Non-pigmented ciliary epithelial cell (primary cell): ENCODE measurements at regions not wholly inside any gene's neighbourhood (a gene's known extent, or its start where the extent isn't known, plus 50 kb on each side); places are given as distances from the start of the nearest gene placed in this dataset.
"Not testable (repeated sequence)": the region's sequence is repeated elsewhere in the genome, so short reads cannot be mapped to it uniquely, and the experiment has no call there.

ENCODE experiments used
- DNase-seq: peaks from one replicate; pipeline ENCODE4 v3.0.0-alpha.2; 2010; ENCODE audit warnings: low read depth

GRCh38 chr11:25766332-25767015 lies 565.5 kb upstream of the ANO3 start:
- no peak for DNase-seq

DNA sequence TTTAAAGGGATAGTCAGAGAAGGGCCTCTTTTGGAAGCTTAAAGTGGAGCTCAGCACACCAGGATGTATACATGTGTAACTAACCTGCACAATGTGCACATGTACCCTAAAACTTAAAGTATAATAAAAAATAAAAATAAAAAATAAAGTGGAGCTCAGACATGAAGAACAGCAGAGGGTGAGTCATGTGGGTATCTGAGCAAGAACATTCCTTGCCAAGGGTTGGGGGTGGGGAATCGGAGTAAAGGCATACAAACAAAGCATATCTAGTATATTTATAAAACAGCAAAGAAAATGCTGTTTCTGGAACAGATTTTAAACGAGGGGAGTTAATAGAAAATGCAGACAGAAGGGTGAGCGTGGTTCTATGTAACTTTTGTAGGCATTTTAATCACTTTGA lies 562.6 kb upstream of the ANO3 start:
- no peak for DNase-seq

DNA sequence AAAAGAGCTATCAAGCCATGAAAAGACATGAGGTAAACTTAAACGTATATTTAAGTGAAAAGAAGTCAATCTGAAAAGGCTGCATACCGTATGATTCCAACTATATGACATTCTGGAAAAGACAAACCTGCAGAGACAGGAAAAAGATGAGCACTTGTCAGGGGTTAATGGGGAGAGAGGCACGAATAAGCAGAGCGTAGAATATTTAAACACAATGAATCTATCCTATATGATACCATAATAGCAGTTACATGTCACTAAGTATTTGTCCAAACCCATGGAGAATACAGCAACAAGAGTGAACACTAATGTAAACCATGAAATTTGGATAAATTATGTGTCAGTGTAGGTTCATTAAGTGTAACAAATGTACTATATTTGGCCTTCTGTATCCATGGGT lies 560.3 kb upstream of the ANO3 start:
- DNase-seq, result no peak

DNA sequence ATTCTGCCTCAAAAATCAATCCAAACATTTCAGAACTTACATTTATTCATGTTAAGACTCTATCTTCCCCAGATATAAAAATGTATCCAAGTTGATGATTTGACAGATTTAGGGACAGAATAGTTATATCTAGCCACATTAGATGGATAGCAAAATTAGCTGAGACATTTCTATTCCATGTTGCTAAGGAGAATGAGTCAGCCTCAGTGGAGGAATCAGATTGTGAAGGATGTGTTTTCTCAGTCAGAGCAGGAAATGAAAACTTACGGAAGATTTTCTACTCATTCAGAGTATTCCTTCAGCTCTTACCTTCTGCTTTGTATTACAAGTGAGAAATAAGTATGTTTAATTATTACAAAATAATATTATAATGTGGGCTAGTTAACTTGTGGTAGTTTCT lies 556.3 kb upstream of the ANO3 start:
- DNase-seq, result no peak

DNA sequence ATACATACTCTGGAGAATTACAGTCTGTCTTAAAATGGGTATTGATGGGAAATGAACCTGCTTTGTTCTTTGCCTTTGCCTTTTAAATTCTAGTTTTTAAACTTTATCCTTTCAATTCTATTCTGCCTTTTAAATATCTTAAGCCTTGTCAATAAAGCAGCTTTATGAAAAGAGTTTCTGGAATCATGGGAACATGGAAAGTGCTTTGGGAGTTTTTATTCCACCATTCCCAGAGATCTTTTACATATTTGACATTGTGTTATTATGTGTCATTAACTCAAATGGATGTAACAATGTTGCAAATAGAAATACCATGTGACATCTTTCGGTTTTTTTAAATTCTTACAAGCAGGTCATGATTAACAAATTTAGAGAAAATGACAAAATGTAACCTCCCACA lies 555.7 kb upstream of the ANO3 start:
- DNase-seq, result no peak

DNA sequence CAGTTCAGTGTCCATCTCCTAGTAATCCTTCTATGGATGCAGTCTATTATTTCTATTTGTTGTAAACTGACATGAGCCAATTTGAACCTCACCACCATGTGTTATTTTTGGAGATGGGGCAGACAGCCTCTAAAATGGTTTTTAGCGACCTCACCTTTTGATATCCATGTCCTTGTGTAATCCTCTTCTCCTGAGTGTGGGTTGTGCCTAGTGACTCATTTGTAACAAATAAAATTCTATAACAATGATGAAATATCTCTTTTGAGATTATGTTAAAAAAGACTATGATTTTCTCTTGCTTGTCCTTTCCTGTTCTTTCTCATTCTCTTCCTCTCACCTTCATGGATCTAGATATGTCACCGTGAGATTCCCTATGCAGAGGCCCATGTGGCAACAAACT lies 554.6 kb upstream of the ANO3 start:
- no peak for DNase-seq

DNA sequence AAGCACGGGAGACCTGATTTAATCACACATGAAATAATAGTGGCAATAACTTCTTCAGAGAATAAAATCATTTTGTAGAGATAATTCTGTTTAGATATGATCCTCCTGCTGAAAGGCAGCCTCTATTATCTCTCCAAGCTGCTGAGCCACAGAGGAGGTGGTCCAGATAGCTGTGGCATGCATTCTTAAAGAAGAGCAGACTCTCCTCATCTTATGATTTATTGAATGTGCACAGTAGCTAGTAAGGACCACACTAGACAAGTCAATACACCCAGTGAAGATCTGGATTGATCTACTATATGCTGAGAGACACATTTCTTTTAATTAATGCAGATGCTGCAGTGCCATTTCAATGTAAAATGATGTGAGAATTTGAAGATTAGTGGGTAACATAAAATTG lies 552.9 kb upstream of the ANO3 start:
- no peak for DNase-seq

DNA sequence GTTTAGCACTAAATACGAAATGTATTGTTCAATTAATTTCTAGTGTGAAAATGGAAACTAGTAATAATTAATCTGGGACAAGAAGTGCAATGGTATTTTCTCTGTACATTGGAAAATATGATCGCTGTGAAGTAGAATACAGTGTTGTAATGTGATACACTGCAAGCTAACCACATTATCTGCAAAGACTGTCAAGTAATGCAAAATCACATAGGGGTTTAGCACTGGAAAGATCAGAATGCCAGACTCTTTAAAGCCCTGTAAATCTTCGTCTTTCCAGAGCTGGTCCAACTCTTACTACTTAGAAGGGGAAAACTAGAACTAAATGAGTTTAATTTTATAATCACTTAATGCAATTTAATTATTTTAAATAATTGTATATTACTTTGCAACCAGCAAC lies 544.5 kb upstream of the ANO3 start:
- no peak for DNase-seq

GRCh38 chr11:25790396-25790795 lies 541.5 kb upstream of the ANO3 start:
- no peak for DNase-seq

DNA sequence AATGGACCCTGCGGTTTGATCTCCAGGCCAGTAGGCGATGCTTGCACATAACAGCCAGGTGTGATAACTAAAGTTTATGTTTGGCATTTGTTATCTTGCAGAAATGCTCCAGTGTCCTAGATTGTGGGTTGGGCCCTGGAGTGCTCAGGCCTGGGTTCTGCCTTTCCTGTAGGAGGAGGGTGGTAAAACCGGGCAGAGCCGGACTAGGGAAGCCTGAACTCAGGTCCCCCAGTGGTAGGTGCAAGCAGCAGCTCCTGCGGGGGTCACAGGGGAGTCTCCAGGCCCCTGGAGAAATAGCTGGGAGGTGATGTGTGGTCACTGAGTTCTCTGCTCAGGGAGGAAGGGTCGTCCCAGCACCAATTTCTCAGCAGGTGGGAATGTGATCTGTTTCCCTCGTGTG lies 538.3 kb upstream of the ANO3 start:
- no peak for DNase-seq

DNA sequence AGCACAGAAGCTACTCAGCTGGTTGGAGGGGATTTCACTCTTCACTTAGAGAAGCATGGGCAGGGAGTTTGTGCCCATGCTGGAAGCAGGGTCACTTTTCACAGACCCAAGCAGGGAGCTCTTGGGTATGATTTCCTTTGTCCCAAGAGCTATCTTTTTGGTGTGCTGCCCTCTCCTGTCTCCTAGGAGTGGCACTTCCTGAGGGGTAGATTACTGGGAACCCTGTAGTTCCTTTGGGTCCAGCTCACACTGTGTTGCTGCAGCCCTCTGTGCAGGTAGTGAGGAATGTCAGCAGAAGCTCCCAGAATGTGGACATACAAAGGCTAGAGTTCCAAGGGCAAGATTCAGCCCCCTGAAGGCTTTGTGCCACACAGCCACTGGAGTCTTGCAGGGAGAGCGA lies 537.1 kb upstream of the ANO3 start:
- DNase-seq, result no peak

- DNase-seq, result no peak
These were observed 515.5 kb upstream of the ANO3 start for GRCh38 chr11:25816411-25816810.

DNA sequence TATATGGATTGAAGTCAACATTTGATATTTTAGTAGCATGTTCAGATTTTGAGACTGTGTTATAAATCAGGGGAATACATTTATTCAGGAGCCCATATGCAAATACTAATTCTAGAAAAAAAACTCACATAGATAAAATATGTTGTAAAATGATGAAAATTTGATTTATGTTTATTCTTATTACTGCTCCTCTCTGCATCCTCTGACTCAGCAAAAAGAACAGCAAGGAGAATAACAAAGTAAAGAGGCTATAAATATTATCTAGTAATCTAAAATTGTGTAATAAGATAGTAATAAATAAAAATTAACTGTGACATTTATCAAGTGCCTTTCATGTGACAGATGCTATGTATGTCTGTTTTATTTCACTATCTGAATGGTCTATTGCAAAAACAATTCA lies 507.2 kb upstream of the ANO3 start:
- DNase-seq, result no peak

GRCh38 chr11:25831485-25831884 lies 500.4 kb upstream of the ANO3 start:
- not testable (repeated sequence) for DNase-seq

GRCh38 chr11:25838918-25839625 lies 492.9 kb upstream of the ANO3 start:
- no peak for DNase-seq

GRCh38 chr11:25844811-25845210 lies 487.1 kb upstream of the ANO3 start:
- DNase-seq, result no peak

- no peak for DNase-seq
These were observed 476.0 kb upstream of the ANO3 start for GRCh38 chr11:25855916-25856315.

GRCh38 chr11:25859776-25860175 lies 472.2 kb upstream of the ANO3 start:
- DNase-seq, result no peak

DNA sequence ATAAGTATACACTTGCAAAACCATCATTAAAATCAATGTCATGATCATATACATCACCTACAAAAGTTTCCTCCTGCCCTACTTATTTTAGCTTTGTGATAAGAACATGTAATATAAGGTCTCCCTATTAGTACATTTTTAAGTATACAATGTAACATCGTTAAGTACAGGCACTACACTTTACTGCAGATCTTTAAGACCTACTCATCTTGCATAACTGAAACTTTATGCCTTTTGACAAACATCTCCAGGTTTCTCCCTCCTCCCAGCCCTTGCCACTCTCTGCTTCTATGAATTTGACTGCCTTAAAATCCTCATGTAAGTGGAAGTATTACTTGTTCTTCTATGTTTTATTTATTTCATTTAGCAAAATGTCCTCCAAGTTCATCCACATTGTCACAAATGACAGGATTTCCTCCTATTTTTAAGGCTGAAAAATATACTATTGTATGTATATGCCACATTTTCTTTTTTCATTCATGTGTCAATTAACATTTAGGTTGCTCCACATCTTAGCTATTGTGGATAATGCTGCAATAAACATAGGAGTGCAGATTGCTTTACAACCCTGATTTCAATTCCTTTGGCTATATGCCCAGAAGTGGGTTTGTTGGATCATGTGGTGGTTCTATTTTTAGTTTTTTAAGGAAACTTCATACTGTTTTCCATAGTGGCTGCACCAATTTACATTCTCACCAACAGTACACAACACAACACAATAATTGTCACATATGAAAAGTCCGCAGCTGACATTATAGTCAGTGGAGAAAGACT lies 471.1 kb upstream of the ANO3 start:
- peak; percentile 10 for DNase-seq

DNA sequence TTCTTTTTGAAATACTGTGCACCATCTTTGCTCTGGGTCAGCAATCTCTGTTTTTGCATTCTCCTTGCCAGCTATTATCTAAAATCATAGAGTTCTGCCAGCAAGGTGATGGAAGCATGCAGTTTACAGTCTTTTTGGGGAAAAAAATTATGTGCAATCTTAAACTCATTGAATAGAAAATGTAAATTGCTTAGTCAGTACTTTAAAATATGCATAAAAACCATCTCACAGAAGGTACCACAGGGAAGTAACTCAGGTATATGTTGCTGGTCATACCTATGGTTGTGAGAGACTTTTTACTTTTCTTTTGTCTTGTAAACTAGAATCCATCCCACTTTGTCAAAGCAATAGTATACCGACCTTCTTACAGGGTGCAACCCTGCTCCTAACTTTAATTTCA lies 469.8 kb upstream of the ANO3 start:
- no peak for DNase-seq

DNA sequence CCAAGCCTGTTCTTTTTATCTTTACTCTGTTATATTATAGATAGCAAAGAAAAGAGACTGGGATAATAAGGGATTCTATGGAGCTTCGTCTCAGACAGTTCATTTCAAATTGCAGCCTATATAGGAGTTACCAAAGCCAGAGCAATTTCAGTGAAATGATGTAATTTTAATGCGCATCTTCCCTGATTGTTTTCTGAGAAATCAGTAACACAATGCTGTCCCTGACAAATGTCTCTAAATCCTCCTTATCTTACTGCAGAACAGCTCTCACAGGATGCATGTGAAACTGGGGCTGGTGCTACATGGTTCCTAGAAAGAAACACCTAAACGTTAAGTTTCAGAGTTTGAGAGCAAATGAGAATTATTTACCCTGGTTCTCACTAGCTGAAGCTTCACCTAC lies 467.9 kb upstream of the ANO3 start:
- no peak for DNase-seq

GRCh38 chr11:25876456-25876965 lies 455.4 kb upstream of the ANO3 start:
- DNase-seq, result no peak

- no peak for DNase-seq
These were observed 445.9 kb upstream of the ANO3 start for GRCh38 chr11:25886036-25886435.
